IMR-90 (cell line): ENCODE measurements at regions not wholly inside any gene's neighbourhood (a gene's known extent, or its start where the extent isn't known, plus 50 kb on each side); places are given as distances from the start of the nearest gene placed in this dataset.

Experiments used
- SMC3 ChIP-seq: fragments of 150-350 bp; IDR thresholded peaks from 2 replicates; pipeline ENCODE4 v1.6.1; 2016; ENCODE audit warnings: low read depth, mild to moderate bottlenecking, antibody characterized with exemption, low read length, moderate library complexity
- TF ChIP-seq, protein P1 (sequence below): conservative IDR thresholded peaks from 2 replicates; pipeline ENCODE4 v1.5.1; 2012; ENCODE audit warnings: mild to moderate bottlenecking, low read depth, low read length, improper control_type of control experiment

DNA sequence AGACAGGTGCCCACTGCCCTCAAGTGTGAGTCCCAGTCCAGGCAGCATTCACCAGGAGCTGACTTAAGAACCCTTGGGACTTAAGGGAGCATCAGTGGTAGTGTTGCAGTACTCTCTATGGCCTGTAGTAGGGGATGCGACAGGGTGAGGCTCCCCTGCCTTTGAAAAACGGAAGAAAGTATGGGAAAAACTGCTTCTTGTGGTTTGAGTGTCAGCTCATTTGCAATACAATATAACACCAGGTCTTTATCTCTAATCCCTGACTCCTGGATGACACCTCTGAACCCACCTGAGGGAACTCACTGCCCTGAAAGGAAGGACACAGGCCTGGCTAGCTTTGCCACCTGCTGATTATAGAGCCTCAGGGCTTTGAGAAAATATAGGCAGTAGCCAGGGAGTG lies 176.0 kb downstream of the SMARCA1 start:
- TF ChIP-seq, protein P1, sequence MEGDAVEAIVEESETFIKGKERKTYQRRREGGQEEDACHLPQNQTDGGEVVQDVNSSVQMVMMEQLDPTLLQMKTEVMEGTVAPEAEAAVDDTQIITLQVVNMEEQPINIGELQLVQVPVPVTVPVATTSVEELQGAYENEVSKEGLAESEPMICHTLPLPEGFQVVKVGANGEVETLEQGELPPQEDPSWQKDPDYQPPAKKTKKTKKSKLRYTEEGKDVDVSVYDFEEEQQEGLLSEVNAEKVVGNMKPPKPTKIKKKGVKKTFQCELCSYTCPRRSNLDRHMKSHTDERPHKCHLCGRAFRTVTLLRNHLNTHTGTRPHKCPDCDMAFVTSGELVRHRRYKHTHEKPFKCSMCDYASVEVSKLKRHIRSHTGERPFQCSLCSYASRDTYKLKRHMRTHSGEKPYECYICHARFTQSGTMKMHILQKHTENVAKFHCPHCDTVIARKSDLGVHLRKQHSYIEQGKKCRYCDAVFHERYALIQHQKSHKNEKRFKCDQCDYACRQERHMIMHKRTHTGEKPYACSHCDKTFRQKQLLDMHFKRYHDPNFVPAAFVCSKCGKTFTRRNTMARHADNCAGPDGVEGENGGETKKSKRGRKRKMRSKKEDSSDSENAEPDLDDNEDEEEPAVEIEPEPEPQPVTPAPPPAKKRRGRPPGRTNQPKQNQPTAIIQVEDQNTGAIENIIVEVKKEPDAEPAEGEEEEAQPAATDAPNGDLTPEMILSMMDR = no peak
- TF ChIP-seq SMC3 = no peak
